ENCODE measurements at regions not wholly inside any gene's neighbourhood (a gene's known extent, or its start where the extent isn't known, plus 50 kb on each side); places are given as distances from the start of the nearest gene placed in this dataset.

GRCh38 chr10:4083509-4084003 lies 298.5 kb upstream of the KLF6 start:
- H3K27me3 ChIP-seq (ENCODE audit: insufficient read depth, poor library complexity, severe bottlenecking), result no peaks in the 10 kb centered on the region
- no peak for DNase-seq (ENCODE audit: low read depth in 1 of 2, low spot score in 1 of 2)
- TF ChIP-seq CTCF (IDR thresholded peaks at IDR 0.05; ENCODE audit: insufficient read depth, low read length) (no peak), SPI1 (IDR thresholded peaks at IDR 0.05; ENCODE audit: borderline replicate concordance, low read depth) (no peak), POLR2AphosphoS5 (IDR thresholded peaks at IDR 0.05; ENCODE audit: low read depth) (no peak), REST (IDR thresholded peaks at IDR 0.05; ENCODE audit: insufficient replicate concordance, low read depth) (no peak), GABPA (IDR thresholded peaks at IDR 0.05; ENCODE audit: low read depth) (no peak)
- no peak overlapping the region for H3K27ac ChIP-seq (replicated peaks)
- H3K4me3 ChIP-seq (replicated peaks; ENCODE audit: insufficient read depth, low read length), result no peak overlapping the region

- no peaks in the 10 kb centered on the region for H3K27me3 ChIP-seq (ENCODE audit: insufficient read depth, poor library complexity, severe bottlenecking)
- DNase-seq (ENCODE audit: low read depth in 1 of 2, low spot score in 1 of 2), result no peak
- H3K27ac ChIP-seq (replicated peaks), result no peak overlapping the region
- TF ChIP-seq GABPA (IDR thresholded peaks at IDR 0.05; ENCODE audit: low read depth) (no peak), SPI1 (IDR thresholded peaks at IDR 0.05; ENCODE audit: borderline replicate concordance, low read depth) (no peak), REST (IDR thresholded peaks at IDR 0.05; ENCODE audit: insufficient replicate concordance, low read depth) (no peak), CTCF (IDR thresholded peaks at IDR 0.05; ENCODE audit: insufficient read depth, low read length) (no peak), POLR2AphosphoS5 (IDR thresholded peaks at IDR 0.05; ENCODE audit: low read depth) (no peak)
- no peak overlapping the region for H3K4me3 ChIP-seq (replicated peaks; ENCODE audit: insufficient read depth, low read length)
These were observed 297.9 kb upstream of the KLF6 start for GRCh38 chr10:4082861-4083260.

GRCh38 chr10:4081685-4082111 lies 296.7 kb upstream of the KLF6 start:
- H3K27me3 ChIP-seq (ENCODE audit: insufficient read depth, poor library complexity, severe bottlenecking), result no peaks in the 10 kb centered on the region
- H3K27ac ChIP-seq (replicated peaks), result no peak overlapping the region
- TF ChIP-seq GABPA (IDR thresholded peaks at IDR 0.05; ENCODE audit: low read depth) (no peak), SPI1 (IDR thresholded peaks at IDR 0.05; ENCODE audit: borderline replicate concordance, low read depth) (no peak), REST (IDR thresholded peaks at IDR 0.05; ENCODE audit: insufficient replicate concordance, low read depth) (no peak), CTCF (IDR thresholded peaks at IDR 0.05; ENCODE audit: insufficient read depth, low read length) (no peak), POLR2AphosphoS5 (IDR thresholded peaks at IDR 0.05; ENCODE audit: low read depth) (no peak)
- DNase-seq (ENCODE audit: low read depth in 1 of 2, low spot score in 1 of 2), result no peak
- H3K4me3 ChIP-seq (replicated peaks; ENCODE audit: insufficient read depth, low read length), result no peak overlapping the region
